Skin epidermis (tissue), 12 donors: ENCODE measurements at regions not wholly inside any gene's neighbourhood (a gene's known extent, or its start where the extent isn't known, plus 50 kb on each side); places are given as distances from the start of the nearest gene placed in this dataset.

ENCODE experiments used
- H3K27ac ChIP-seq, 21 experiments: fragments of 200-600 bp; sonication (generic) in 11 of 21; one replicate each; pipeline ENCODE4 v1.5.0; 2020; ENCODE audit warnings: mild to moderate bottlenecking in 3 of 21, inconsistent platforms in 2 of 21, moderate library complexity in 2 of 21
- H3K4me3 ChIP-seq, 7 experiments: fragments of 200-600 bp; sonication (generic) in 2 of 7; one replicate each; pipeline ENCODE4 v1.5.0; 2020; ENCODE audit warnings: inconsistent platforms in 2 of 7, mild to moderate bottlenecking in 2 of 7, moderate library complexity in 1 of 7

- H3K27ac ChIP-seq = peak overlapping the region in 18 of 21 experiments; percentile 24 to 82 (median 70)
- no peak overlapping the region for H3K4me3 ChIP-seq
These were observed 114.7 kb downstream of the NCOR2 start for GRCh38 chr12:124452576-124453331.

- peak overlapping the region in 1 of 21 experiments; percentile 23 for H3K27ac ChIP-seq
- H3K4me3 ChIP-seq = no peak overlapping the region
These were observed 115.7 kb downstream of the NCOR2 start for GRCh38 chr12:124451637-124452243.

GRCh38 chr12:124451016-124451415 is 116.4 kb downstream of the NCOR2 start:
- H3K27ac ChIP-seq = no peak overlapping the region
- H3K4me3 ChIP-seq = no peak overlapping the region

GRCh38 chr12:124450376-124450750 is 117.0 kb downstream of the NCOR2 start:
- Histone ChIP-seq H3K27ac (no peak overlapping the region), H3K4me3 (no peak overlapping the region)

GRCh38 chr12:124449623-124450375 is 117.6 kb downstream of the NCOR2 start:
- Histone ChIP-seq H3K27ac (peak overlapping the region in 1 of 21 experiments; percentile 6), H3K4me3 (no peak overlapping the region)

GRCh38 chr12:124448955-124449622 is 118.3 kb downstream of the NCOR2 start:
- Histone ChIP-seq H3K27ac (peak overlapping the region in 1 of 21 experiments; percentile 6), H3K4me3 (no peak overlapping the region)

GRCh38 chr12:124448241-124448954 is 119.0 kb downstream of the NCOR2 start:
- no peak overlapping the region for H3K27ac ChIP-seq
- H3K4me3 ChIP-seq = no peak overlapping the region

GRCh38 chr12:124446364-124446763 is 121.0 kb downstream of the NCOR2 start:
- Histone ChIP-seq H3K27ac (no peak overlapping the region), H3K4me3 (no peak overlapping the region)

GRCh38 chr12:124445826-124446225 is 121.6 kb downstream of the NCOR2 start:
- Histone ChIP-seq H3K4me3 (no peak overlapping the region), H3K27ac (peak overlapping the region in 1 of 21 experiments; percentile 11)

- peak overlapping the region in 2 of 21 experiments; percentile 11 to 25 for H3K27ac ChIP-seq
These were observed 122.2 kb downstream of the NCOR2 start for GRCh38 chr12:124445121-124445718.

GRCh38 chr12:124443931-124444712 is 123.3 kb downstream of the NCOR2 start:
- H3K27ac ChIP-seq = peak overlapping the region in 4 of 21 experiments; percentile 12 to 55 (median 32)
- no peak overlapping the region for H3K4me3 ChIP-seq

More at GRCh38 chr12:124445121-124445718, 122.2 kb downstream of the NCOR2 start:
- no peak overlapping the region for H3K4me3 ChIP-seq

- H3K27ac ChIP-seq = peak overlapping the region in 7 of 21 experiments; percentile 29 to 82 (median 66)
- no peak overlapping the region for H3K4me3 ChIP-seq
These were observed 124.5 kb downstream of the NCOR2 start for GRCh38 chr12:124442772-124443445.

- Histone ChIP-seq H3K27ac (peak overlapping the region in 12 of 21 experiments; percentile 28 to 82 (median 54)), H3K4me3 (no peak overlapping the region)
These were observed 125.1 kb downstream of the NCOR2 start for GRCh38 chr12:124442281-124442680.

- H3K4me3 ChIP-seq = no peak overlapping the region
- peak overlapping the region in 15 of 21 experiments; percentile 26 to 82 (median 52) for H3K27ac ChIP-seq
These were observed 125.8 kb downstream of the NCOR2 start for GRCh38 chr12:124441443-124442194.

- Histone ChIP-seq H3K4me3 (no peak overlapping the region), H3K27ac (peak overlapping the region in 17 of 21 experiments; percentile 10 to 77 (median 55))
These were observed 126.5 kb downstream of the NCOR2 start for GRCh38 chr12:124440841-124441381.

GRCh38 chr12:124440031-124440626 is 127.3 kb downstream of the NCOR2 start:
- Histone ChIP-seq H3K4me3 (no peak overlapping the region), H3K27ac (peak overlapping the region in 16 of 21 experiments; percentile 10 to 83 (median 61))
